Activated naive CD8-positive, alpha-beta T cell treated with anti-CD3 and anti-CD28 coated beads, Interleukin-2, amount 50 U/mL, for 24 hours (primary cell): ENCODE measurements at regions not wholly inside any gene's neighbourhood (a gene's known extent, or its start where the extent isn't known, plus 50 kb on each side); places are given as distances from the start of the nearest gene placed in this dataset.

Experiments used
- ATAC-seq: fragments of 150-1000 bp; cut with Tn5 transposase; one replicate; pipeline ENCODE4 v1.10.0; 2021
- DNase-seq: peaks from one replicate; pipeline ENCODE4 v3.0.0; 2021
- H3K27ac Mint-ChIP-seq: one replicate; pipeline ENCODE4 v1.8.0; 2021; ENCODE audit warnings: mild to moderate bottlenecking, mixed read lengths
- H3K27me3 Mint-ChIP-seq: one replicate; pipeline ENCODE4 v1.8.0; 2021; ENCODE audit warnings: mixed read lengths
- H3K36me3 Mint-ChIP-seq: one replicate; pipeline ENCODE4 v1.8.0; 2021; ENCODE audit warnings: low read depth, mixed read lengths
- H3K4me1 Mint-ChIP-seq: one replicate; pipeline ENCODE4 v1.8.0; 2021; ENCODE audit warnings: mixed read lengths
- H3K4me3 Mint-ChIP-seq: one replicate; pipeline ENCODE4 v1.8.0; 2021; ENCODE audit warnings: mild to moderate bottlenecking, moderate library complexity, mixed read lengths
- H3K9me3 Mint-ChIP-seq: one replicate; pipeline ENCODE4 v1.8.0; 2021; ENCODE audit warnings: mixed read lengths

GRCh38 chr19:28196101-28196500, 1016.9 kb downstream of the UQCRFS1 start:
- ATAC-seq (no peak), DNase-seq (no peak)
- no peak overlapping the region for H3K4me3 Mint-ChIP-seq
- peaks cover 4% of the 10 kb centered on the region for H3K9me3 Mint-ChIP-seq
- H3K27ac Mint-ChIP-seq: no peak overlapping the region
- no peaks in the 10 kb centered on the region for H3K36me3 Mint-ChIP-seq
- no peaks in the 10 kb centered on the region for H3K4me1 Mint-ChIP-seq
- H3K27me3 Mint-ChIP-seq: no peaks in the 10 kb centered on the region

- no peaks in the 10 kb centered on the region for H3K36me3 Mint-ChIP-seq
- DNase-seq (no peak), ATAC-seq (no peak)
- no peak overlapping the region for H3K4me3 Mint-ChIP-seq
- H3K27me3 Mint-ChIP-seq: no peaks in the 10 kb centered on the region
- no peaks in the 10 kb centered on the region for H3K4me1 Mint-ChIP-seq
- no peak overlapping the region for H3K27ac Mint-ChIP-seq
- peaks cover 4% of the 10 kb centered on the region for H3K9me3 Mint-ChIP-seq
Observed at GRCh38 chr19:28185646-28186045, 1027.3 kb downstream of the UQCRFS1 start.

DNA sequence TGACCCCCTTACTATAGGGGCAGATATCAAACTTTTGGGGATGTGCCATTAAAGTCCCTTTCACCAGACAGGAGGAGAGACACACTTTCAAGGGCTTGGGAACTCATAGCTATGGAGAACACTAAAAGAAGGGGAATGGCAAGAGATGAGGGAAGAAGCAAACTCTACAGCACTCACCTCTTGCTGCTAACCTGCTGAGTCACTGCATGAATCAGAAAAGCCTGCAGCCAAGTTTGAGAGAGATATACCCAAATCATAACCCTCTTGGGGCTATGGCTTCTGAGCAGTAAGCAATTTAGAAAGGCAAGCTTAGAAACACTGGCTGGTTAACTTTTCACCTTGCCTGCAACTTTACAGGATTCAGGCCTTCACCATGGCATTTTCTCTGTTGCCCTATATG, 1028.0 kb downstream of the UQCRFS1 start:
- Mint-ChIP-seq H3K27me3 (no peaks in the 10 kb centered on the region), H3K4me1 (no peaks in the 10 kb centered on the region), H3K27ac (no peak overlapping the region), H3K36me3 (no peaks in the 10 kb centered on the region), H3K9me3 (peaks cover 4% of the 10 kb centered on the region), H3K4me3 (no peak overlapping the region)
- DNase-seq (no peak), ATAC-seq (no peak)

DNA sequence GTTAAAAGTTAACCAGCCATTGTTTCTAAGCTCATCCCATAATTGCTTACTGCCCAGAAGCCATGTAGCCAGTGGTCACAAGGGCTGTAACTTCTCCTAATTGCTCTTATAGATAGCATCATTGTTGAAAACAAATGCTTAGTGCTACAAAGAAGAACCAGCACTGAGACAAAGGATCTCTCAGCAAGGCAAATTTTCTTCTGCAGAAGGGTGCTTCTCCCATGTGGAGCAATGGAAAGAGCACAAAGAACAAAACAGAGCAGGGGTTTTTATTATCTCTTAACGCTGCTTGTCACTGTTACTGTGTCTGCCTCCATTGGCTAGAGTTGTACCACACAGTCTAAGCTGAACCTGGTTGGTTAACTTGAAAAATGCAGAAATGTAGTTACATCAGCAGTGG, 1036.8 kb downstream of the UQCRFS1 start:
- Mint-ChIP-seq H3K27ac (no peak overlapping the region), H3K9me3 (peaks cover 48% of the 10 kb centered on the region), H3K4me3 (no peak overlapping the region), H3K36me3 (no peaks in the 10 kb centered on the region), H3K27me3 (no peaks in the 10 kb centered on the region), H3K4me1 (no peaks in the 10 kb centered on the region)
- ATAC-seq (no peak), DNase-seq (no peak)

GRCh38 chr19:28171983-28172382, 1041.0 kb downstream of the UQCRFS1 start:
- Mint-ChIP-seq H3K27me3 (no peaks in the 10 kb centered on the region), H3K36me3 (no peaks in the 10 kb centered on the region), H3K4me1 (no peaks in the 10 kb centered on the region), H3K9me3 (peaks cover 39% of the 10 kb centered on the region), H3K27ac (no peak overlapping the region), H3K4me3 (no peak overlapping the region)
- no peak for DNase-seq
- ATAC-seq: no peak

GRCh38 chr19:28170066-28170465, 1042.9 kb downstream of the UQCRFS1 start:
- Mint-ChIP-seq H3K9me3 (peaks cover 21% of the 10 kb centered on the region), H3K27ac (no peak overlapping the region), H3K4me3 (no peak overlapping the region), H3K27me3 (no peaks in the 10 kb centered on the region), H3K4me1 (no peaks in the 10 kb centered on the region), H3K36me3 (no peaks in the 10 kb centered on the region)
- ATAC-seq (no peak), DNase-seq (no peak)

GRCh38 chr19:28169168-28169887, 1043.6 kb downstream of the UQCRFS1 start:
- Mint-ChIP-seq H3K4me3 (no peak overlapping the region), H3K9me3 (peaks cover 19% of the 10 kb centered on the region), H3K36me3 (no peaks in the 10 kb centered on the region), H3K4me1 (no peaks in the 10 kb centered on the region), H3K27me3 (no peaks in the 10 kb centered on the region), H3K27ac (no peak overlapping the region)
- DNase-seq: no peak
- ATAC-seq: no peak

DNA sequence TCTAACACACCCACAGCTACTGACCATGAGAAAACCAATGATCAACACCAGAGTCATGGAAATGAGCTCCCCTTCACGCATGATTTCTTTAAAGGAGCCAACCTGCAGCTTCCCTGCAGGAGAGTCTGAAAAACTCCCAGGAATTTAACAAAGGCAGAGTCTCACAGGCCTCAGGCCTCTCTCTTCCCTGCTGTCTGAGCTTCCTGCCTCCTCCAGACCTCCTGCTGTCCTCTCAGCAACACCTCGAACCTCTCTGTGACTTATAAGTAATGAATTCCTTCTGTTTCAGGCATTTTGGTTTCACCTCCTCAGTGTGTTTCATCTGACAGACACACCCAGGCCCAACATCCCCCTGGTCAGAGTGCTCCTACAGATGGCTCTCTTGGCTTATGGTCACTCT, 1044.4 kb downstream of the UQCRFS1 start:
- ATAC-seq (no peak), DNase-seq (no peak)
- H3K4me1 Mint-ChIP-seq: no peaks in the 10 kb centered on the region
- no peaks in the 10 kb centered on the region for H3K36me3 Mint-ChIP-seq
- H3K27me3 Mint-ChIP-seq: no peaks in the 10 kb centered on the region
- H3K4me3 Mint-ChIP-seq: no peak overlapping the region
- peaks cover 16% of the 10 kb centered on the region for H3K9me3 Mint-ChIP-seq
- H3K27ac Mint-ChIP-seq: no peak overlapping the region

DNA sequence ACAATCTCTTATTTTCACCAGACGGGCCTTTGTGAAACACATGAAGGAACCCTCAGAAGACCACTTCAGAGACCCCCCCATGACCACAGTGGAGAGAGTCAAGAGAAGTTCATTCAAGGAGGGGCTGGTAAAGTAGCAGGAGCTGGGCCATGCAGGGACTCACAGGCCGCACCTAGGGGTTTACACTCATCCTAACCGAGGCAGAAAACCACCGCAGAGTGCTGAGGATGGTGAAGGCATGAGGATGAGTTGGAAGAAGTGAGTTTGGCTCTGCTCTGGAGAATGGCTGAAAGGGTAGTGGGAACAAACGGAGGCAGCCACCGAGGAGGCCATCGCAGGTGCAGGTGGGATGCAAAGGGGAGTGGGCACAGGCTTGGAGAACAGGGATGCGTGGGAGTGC, 1046.9 kb downstream of the UQCRFS1 start:
- no peak overlapping the region for H3K4me3 Mint-ChIP-seq
- no peaks in the 10 kb centered on the region for H3K36me3 Mint-ChIP-seq
- no peaks in the 10 kb centered on the region for H3K4me1 Mint-ChIP-seq
- no peak for ATAC-seq
- DNase-seq: no peak
- H3K27me3 Mint-ChIP-seq: no peaks in the 10 kb centered on the region
- no peak overlapping the region for H3K27ac Mint-ChIP-seq
- peaks cover 2% of the 10 kb centered on the region for H3K9me3 Mint-ChIP-seq

DNA sequence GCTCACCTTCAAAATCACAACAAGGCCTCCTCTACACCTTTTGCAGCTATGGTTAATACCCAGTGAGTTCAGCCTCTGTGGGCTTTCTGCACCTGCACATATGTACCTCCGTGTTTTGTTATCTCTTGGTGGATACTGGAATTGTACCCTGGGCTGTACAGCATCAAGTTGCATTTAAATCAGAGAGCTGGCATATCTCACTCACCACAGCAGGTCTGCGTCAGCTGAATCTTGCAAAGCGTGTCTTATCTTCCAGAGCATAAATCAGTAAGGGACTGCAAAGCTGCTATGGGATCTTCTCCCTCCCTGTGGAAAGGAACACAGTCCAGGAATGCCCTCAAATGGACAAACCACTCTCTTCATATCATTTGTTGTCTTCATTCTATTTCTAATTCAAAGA, 1048.7 kb downstream of the UQCRFS1 start:
- Mint-ChIP-seq H3K27me3 (no peaks in the 10 kb centered on the region), H3K4me3 (no peak overlapping the region), H3K4me1 (no peaks in the 10 kb centered on the region), H3K27ac (no peak overlapping the region), H3K36me3 (no peaks in the 10 kb centered on the region), H3K9me3 (peaks cover 13% of the 10 kb centered on the region)
- no peak for ATAC-seq
- no peak for DNase-seq

GRCh38 chr19:28159065-28159464, 1053.9 kb downstream of the UQCRFS1 start:
- Mint-ChIP-seq H3K27me3 (no peaks in the 10 kb centered on the region), H3K36me3 (no peaks in the 10 kb centered on the region), H3K4me3 (no peak overlapping the region), H3K9me3 (peaks cover 26% of the 10 kb centered on the region), H3K4me1 (no peaks in the 10 kb centered on the region), H3K27ac (no peak overlapping the region)
- DNase-seq (no peak), ATAC-seq (no peak)

GRCh38 chr19:28155265-28155664, 1057.7 kb downstream of the UQCRFS1 start:
- Mint-ChIP-seq H3K36me3 (no peaks in the 10 kb centered on the region), H3K4me1 (no peaks in the 10 kb centered on the region), H3K9me3 (peaks cover 21% of the 10 kb centered on the region), H3K27me3 (no peaks in the 10 kb centered on the region), H3K4me3 (no peak overlapping the region), H3K27ac (no peak overlapping the region)
- ATAC-seq (no peak), DNase-seq (no peak)

DNA sequence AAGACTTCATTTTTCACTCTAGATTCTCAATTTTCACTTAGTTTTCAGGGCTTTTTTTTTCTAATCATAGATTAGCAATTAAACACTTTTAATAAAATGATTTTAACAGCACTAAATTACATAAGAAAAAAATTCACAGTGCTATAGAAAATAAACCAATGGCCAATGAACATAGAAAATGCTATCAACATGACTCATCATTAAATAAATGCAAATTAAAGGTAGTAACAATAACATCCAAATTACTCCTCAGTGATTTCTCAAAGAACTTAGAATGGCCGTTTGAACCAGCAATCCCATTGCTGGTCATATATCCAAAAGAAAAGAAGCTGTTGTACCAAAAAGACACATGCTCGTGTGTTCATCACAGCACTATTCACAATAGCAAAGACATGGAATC, 1058.9 kb downstream of the UQCRFS1 start:
- Mint-ChIP-seq H3K4me1 (no peaks in the 10 kb centered on the region), H3K9me3 (peaks cover 11% of the 10 kb centered on the region), H3K36me3 (no peaks in the 10 kb centered on the region), H3K27me3 (no peaks in the 10 kb centered on the region), H3K27ac (no peak overlapping the region), H3K4me3 (no peak overlapping the region)
- ATAC-seq (no peak), DNase-seq (no peak)

DNA sequence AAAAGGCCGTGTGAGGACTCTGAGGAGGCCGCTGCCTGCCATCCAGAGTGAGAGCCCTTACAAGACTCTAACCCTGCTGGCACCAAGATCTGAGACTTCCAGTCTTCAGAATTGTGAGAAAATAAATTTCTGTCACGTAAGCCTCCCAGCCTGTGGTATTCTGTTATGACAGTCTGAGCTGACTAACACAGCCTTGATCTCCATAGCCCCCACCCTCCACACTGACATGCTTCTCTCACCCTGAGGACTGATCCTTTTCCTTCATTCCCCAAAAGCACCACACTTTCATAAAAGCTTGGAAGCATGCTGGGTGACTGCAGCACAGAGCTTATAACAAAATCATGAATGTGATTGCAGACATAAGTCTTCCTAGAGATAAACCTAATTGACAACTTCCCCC, 1059.8 kb downstream of the UQCRFS1 start:
- no peaks in the 10 kb centered on the region for H3K27me3 Mint-ChIP-seq
- H3K9me3 Mint-ChIP-seq: peaks cover 7% of the 10 kb centered on the region
- ATAC-seq (no peak), DNase-seq (no peak)
- H3K27ac Mint-ChIP-seq: no peak overlapping the region
- no peaks in the 10 kb centered on the region for H3K36me3 Mint-ChIP-seq
- H3K4me3 Mint-ChIP-seq: no peak overlapping the region
- H3K4me1 Mint-ChIP-seq: no peaks in the 10 kb centered on the region

DNA sequence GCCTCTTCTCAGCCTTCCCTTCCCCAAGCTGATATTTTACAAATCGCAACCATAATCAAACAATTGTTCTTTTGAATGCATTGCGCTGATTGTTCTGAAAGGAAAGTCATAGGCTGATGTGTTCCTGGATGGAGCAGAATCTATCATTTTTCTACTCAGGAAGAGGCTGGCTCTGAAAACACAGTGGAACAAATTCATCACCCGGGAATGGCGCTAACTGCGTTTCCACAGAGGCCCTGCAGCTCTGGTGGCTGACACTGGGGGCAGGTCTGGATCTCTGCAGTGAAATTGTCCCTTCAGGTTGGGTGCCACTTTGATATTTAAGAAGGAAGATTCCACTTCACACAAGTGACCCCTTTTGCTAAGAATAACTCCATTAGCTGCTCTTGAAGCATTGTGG, 1060.8 kb downstream of the UQCRFS1 start:
- Mint-ChIP-seq H3K4me1 (no peaks in the 10 kb centered on the region), H3K27me3 (no peaks in the 10 kb centered on the region), H3K36me3 (no peaks in the 10 kb centered on the region), H3K27ac (no peak overlapping the region), H3K9me3 (peaks cover 6% of the 10 kb centered on the region), H3K4me3 (no peak overlapping the region)
- no peak for ATAC-seq
- no peak for DNase-seq

GRCh38 chr19:28150129-28150528, 1062.8 kb downstream of the UQCRFS1 start:
- no peaks in the 10 kb centered on the region for H3K9me3 Mint-ChIP-seq
- DNase-seq (no peak), ATAC-seq (no peak)
- H3K4me3 Mint-ChIP-seq: no peak overlapping the region
- no peaks in the 10 kb centered on the region for H3K36me3 Mint-ChIP-seq
- H3K27ac Mint-ChIP-seq: no peak overlapping the region
- no peaks in the 10 kb centered on the region for H3K4me1 Mint-ChIP-seq
- peaks cover 2% of the 10 kb centered on the region for H3K27me3 Mint-ChIP-seq
